ENCODE measurements at regions not wholly inside any gene's neighbourhood (a gene's known extent, or its start where the extent isn't known, plus 50 kb on each side); places are given as distances from the start of the nearest gene placed in this dataset.
"Not testable (repeated sequence)": the region's sequence is repeated elsewhere in the genome, so short reads cannot be mapped to it uniquely, and the experiment has no call there.

DNA sequence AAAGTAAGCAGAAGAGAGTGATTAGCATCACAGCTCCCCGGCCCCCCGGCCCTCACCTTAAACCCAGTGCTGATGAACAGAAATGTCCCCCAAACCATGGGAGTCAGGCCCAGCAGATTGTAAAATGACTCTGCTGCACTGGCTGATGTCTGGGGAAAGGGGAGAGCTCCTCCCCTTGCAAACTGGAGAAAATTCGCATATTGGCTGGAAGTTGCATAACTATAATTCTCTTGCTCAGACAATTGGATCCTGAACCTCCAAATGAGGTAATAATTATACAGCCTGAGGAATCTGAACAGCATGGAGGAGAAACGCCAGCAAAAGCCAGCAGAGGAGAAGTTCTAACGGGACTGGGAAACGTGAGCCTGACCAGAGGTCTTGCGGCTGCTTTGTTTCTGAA is 109.7 kb downstream of the C16orf95 start:
- Mint-ChIP-seq H3K27ac (no peak overlapping the region), H3K4me1 (peaks cover 6% of the 10 kb centered on the region), H3K36me3 (no peaks in the 10 kb centered on the region), H3K4me3 (no peak overlapping the region), H3K9me3 (no peaks in the 10 kb centered on the region)
- no peak for ATAC-seq
- no peak for DNase-seq (ENCODE audit: low spot score in 2 of 2)

- no peaks in the 10 kb centered on the region for H3K36me3 Mint-ChIP-seq
- H3K4me3 Mint-ChIP-seq = no peak overlapping the region
These were observed 109.2 kb downstream of the C16orf95 start for GRCh38 chr16:87207965-87208364.

GRCh38 chr16:87208968-87209367 is 108.2 kb downstream of the C16orf95 start:
- H3K27ac Mint-ChIP-seq; H3K4me3 Mint-ChIP-seq; H3K9me3 Mint-ChIP-seq; DNase-seq (ENCODE audit: low spot score in 2 of 2); H3K36me3 Mint-ChIP-seq; ATAC-seq; H3K4me1 Mint-ChIP-seq: not testable (repeated sequence)

More at GRCh38 chr16:87207965-87208364, 109.2 kb downstream of the C16orf95 start:
- Mint-ChIP-seq H3K27ac (no peak overlapping the region), H3K9me3 (no peaks in the 10 kb centered on the region), H3K4me1 (peaks cover 5% of the 10 kb centered on the region)
- no peak for ATAC-seq
- DNase-seq (ENCODE audit: low spot score in 2 of 2) = no peak

DNA sequence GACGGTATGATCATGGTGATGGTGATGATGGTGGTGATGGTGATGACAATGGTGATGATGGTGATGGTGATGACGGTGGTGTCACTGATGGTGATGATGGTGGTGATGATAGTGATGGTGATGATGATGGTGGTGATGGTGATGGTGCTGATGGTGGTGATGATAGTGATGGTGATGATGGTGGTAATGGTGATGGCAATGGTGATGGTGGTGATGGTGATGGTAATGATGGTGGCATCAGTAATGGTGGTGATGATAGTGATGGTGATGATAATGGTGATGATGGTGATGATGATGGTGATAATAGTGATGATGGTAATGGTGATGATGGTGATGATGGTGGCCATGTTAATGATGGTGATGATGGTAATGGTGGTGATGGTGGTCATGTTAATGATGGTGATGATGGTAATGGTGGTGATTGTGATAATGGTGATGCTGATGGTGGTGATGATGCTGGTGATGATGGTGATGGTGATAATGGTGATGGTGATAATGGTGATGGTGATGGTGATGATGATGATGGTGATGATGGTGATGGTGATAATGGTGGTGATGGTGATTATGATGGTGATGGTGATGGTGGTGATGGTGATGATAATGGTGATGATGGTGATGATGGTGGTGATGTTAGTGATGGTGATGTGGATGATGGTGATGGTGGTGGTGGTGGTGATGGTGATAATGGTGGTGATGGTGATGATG is 107.2 kb downstream of the C16orf95 start:
- no peak for DNase-seq (ENCODE audit: low spot score in 2 of 2)

DNA sequence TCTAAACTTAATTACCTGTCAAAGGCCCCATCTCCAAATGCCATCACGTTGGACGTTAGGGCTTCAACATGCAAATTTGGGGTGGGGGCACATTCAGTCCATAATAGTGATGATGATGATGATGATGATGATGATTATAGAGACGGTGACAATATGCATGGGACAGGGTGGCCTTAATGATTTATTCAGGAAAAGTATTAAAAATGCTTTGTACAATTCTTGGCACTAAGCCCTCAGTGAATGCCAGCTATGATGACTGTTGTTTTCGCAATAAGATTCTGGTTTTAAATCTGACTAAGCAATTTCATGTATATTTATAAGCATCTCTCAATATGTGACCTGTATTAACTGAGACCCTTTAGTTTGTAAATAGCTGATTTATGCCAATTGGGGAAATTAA is 106.3 kb downstream of the C16orf95 start:
- ATAC-seq = no peak
- H3K36me3 Mint-ChIP-seq = no peaks in the 10 kb centered on the region

More for the DNA sequence above, 107.2 kb downstream of the C16orf95 start:
- Mint-ChIP-seq H3K9me3 (no peaks in the 10 kb centered on the region), H3K4me3 (no peak overlapping the region), H3K27ac (no peak overlapping the region), H3K4me1 (no peaks in the 10 kb centered on the region), H3K36me3 (no peaks in the 10 kb centered on the region)
- no peak for ATAC-seq

GRCh38 chr16:87212026-87212425 is 105.2 kb downstream of the C16orf95 start:
- no peaks in the 10 kb centered on the region for H3K4me1 Mint-ChIP-seq
- DNase-seq (ENCODE audit: low spot score in 2 of 2) (no peak), ATAC-seq (no peak)
- no peaks in the 10 kb centered on the region for H3K36me3 Mint-ChIP-seq
- H3K9me3 Mint-ChIP-seq = no peaks in the 10 kb centered on the region
- no peak overlapping the region for H3K4me3 Mint-ChIP-seq
- no peak overlapping the region for H3K27ac Mint-ChIP-seq

More for the DNA sequence above, 106.3 kb downstream of the C16orf95 start:
- no peak overlapping the region for H3K27ac Mint-ChIP-seq
- H3K9me3 Mint-ChIP-seq = no peaks in the 10 kb centered on the region
- no peak overlapping the region for H3K4me3 Mint-ChIP-seq
- H3K4me1 Mint-ChIP-seq = no peaks in the 10 kb centered on the region
- DNase-seq (ENCODE audit: low spot score in 2 of 2) = no peak

GRCh38 chr16:87213536-87213935 is 103.7 kb downstream of the C16orf95 start:
- no peak overlapping the region for H3K27ac Mint-ChIP-seq
- no peaks in the 10 kb centered on the region for H3K36me3 Mint-ChIP-seq
- DNase-seq (ENCODE audit: low spot score in 2 of 2) (no peak), ATAC-seq (no peak)
- no peak overlapping the region for H3K4me3 Mint-ChIP-seq
- H3K9me3 Mint-ChIP-seq = no peaks in the 10 kb centered on the region
- no peaks in the 10 kb centered on the region for H3K4me1 Mint-ChIP-seq

GRCh38 chr16:87216148-87216840 is 100.9 kb downstream of the C16orf95 start:
- Mint-ChIP-seq H3K4me3 (no peak overlapping the region), H3K9me3 (no peaks in the 10 kb centered on the region), H3K36me3 (no peaks in the 10 kb centered on the region), H3K4me1 (no peaks in the 10 kb centered on the region), H3K27ac (no peak overlapping the region)
- ATAC-seq = no peak
- DNase-seq (ENCODE audit: low spot score in 2 of 2) = no peak

GRCh38 chr16:87216841-87217275 is 100.3 kb downstream of the C16orf95 start:
- ATAC-seq (no peak), DNase-seq (ENCODE audit: low spot score in 2 of 2) (no peak)
- Mint-ChIP-seq H3K9me3 (no peaks in the 10 kb centered on the region), H3K4me1 (no peaks in the 10 kb centered on the region), H3K36me3 (no peaks in the 10 kb centered on the region), H3K27ac (no peak overlapping the region), H3K4me3 (no peak overlapping the region)

GRCh38 chr16:87217802-87218201 is 99.4 kb downstream of the C16orf95 start:
- not testable (repeated sequence) for H3K27ac Mint-ChIP-seq; ATAC-seq; DNase-seq (ENCODE audit: low spot score in 2 of 2); H3K4me3 Mint-ChIP-seq; H3K9me3 Mint-ChIP-seq; H3K4me1 Mint-ChIP-seq; H3K36me3 Mint-ChIP-seq

DNA sequence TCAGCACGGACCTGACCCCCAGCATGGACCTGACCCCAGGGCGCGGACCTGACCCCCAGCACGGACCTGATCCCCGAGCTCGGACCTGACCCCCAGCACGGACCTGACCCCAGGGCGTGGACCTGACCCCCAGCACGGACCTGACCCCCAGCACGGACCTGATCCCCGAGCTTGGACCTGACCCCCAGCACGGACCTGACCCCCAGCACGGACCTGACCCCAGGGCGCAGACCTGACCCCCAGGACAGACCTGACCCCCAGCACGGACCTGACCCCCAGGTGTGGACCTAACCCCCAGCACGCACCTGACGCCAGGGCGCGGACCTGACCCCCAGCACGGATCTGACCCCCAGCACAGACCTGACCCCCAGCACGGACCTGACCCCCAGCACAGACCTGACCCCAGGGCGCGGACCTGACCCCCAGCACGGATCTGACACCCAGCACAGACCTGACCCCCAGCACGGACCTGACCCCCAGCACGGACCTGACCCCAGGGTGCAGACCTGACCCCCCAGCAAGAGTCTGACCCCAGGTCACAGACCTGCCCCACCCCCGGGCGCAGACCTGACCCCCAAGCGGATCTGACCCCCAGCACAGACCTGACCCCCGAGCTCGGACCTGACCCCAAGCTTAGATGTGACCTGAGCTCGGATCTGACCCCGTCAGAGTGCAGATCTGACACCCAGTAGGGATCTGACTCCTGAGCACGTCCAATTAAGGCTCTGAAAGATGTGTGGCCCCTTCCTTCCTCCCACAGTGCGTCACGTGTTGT is 98.7 kb downstream of the C16orf95 start:
- H3K9me3 Mint-ChIP-seq = no peaks in the 10 kb centered on the region
- no peak for DNase-seq (ENCODE audit: low spot score in 2 of 2)
- H3K4me1 Mint-ChIP-seq = no peaks in the 10 kb centered on the region
- ATAC-seq = no peak
- H3K4me3 Mint-ChIP-seq = no peak overlapping the region
- no peak overlapping the region for H3K27ac Mint-ChIP-seq
- no peaks in the 10 kb centered on the region for H3K36me3 Mint-ChIP-seq

DNA sequence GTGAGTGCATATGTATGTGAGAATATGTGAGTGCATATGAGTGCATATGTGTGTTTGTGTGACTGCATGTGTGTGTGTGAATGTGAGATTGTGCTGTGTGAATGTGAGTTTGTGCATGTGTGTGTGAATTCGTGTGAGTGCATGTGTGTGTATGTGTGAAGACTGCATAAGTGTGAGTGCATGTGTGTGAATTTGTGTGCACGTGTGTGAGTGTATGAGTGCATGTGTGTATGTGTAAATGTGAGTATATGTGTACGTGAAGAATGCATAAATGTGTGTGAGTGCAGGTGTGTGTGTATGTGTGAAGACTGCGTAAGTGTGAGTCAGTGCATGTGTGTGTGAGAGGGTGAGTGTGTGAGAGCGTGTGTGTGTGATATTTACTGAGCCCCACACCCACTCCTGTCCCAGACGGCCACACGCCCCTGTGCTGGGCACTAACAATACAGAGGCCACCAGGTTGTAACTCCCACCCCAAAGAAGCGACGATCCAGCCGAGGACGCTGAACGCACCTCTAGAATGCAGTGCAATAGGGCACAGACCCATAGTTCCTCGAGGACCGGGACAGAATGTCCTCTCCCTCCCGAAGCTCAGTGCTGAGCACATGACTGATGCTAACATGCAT is 97.8 kb downstream of the C16orf95 start:
- Mint-ChIP-seq H3K9me3 (no peaks in the 10 kb centered on the region), H3K27ac (no peak overlapping the region), H3K4me1 (no peaks in the 10 kb centered on the region), H3K36me3 (no peaks in the 10 kb centered on the region), H3K4me3 (no peak overlapping the region)
- no peak for ATAC-seq
- no peak for DNase-seq (ENCODE audit: low spot score in 2 of 2)

- Mint-ChIP-seq H3K9me3 (no peaks in the 10 kb centered on the region), H3K36me3 (no peaks in the 10 kb centered on the region), H3K27ac (no peak overlapping the region), H3K4me3 (no peak overlapping the region), H3K4me1 (no peaks in the 10 kb centered on the region)
- no peak for DNase-seq (ENCODE audit: low spot score in 2 of 2)
- no peak for ATAC-seq
These were observed 95.6 kb downstream of the C16orf95 start for GRCh38 chr16:87221633-87222032.

DNA sequence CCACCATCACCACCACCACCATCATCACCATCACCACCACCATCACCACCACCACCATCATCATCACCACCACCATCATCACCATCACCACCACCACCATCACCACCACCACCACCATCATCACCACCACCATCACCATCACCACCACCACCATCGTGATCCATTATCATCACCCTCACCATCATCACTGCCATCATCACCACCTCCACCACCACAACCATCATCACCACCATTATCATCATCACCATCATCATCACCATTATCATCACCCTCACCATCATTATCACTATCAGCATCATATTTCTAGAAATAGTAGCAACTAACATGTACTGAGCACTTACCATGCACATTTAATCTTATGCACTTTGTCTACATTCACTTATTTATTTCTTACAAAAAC is 94.9 kb downstream of the C16orf95 start:
- Mint-ChIP-seq H3K36me3 (no peaks in the 10 kb centered on the region), H3K9me3 (no peaks in the 10 kb centered on the region), H3K4me3 (no peak overlapping the region), H3K4me1 (no peaks in the 10 kb centered on the region), H3K27ac (no peak overlapping the region)
- no peak for DNase-seq (ENCODE audit: low spot score in 2 of 2)
- ATAC-seq = no peak

GRCh38 chr16:87223656-87224248 is 93.4 kb downstream of the C16orf95 start:
- DNase-seq (ENCODE audit: low spot score in 2 of 2) = no peak
- no peaks in the 10 kb centered on the region for H3K4me1 Mint-ChIP-seq
- H3K36me3 Mint-ChIP-seq = no peaks in the 10 kb centered on the region
- no peaks in the 10 kb centered on the region for H3K9me3 Mint-ChIP-seq
- no peak overlapping the region for H3K4me3 Mint-ChIP-seq
- no peak overlapping the region for H3K27ac Mint-ChIP-seq
- no peak for ATAC-seq

Data from stimulated activated effector memory CD8-positive, alpha-beta T cell treated with anti-CD3 and anti-CD28 coated beads, Interleukin-12 subunit alpha, Interleukin-12 subunit beta, amount 100 ng/mL, for 72 hours (primary cell).